HepG2 (cell line): ENCODE measurements at regions not wholly inside any gene's neighbourhood (a gene's known extent, or its start where the extent isn't known, plus 50 kb on each side); places are given as distances from the start of the nearest gene placed in this dataset.
A peak's percentile ranks its signal among the peaks of the same experiment; 100 is the strongest.

Source experiments
- ATAC-seq: fragments of 200-7000 bp; cut with Tn5 transposase; 3 replicates; pipeline ENCODE4 v1.9.1; 2020; ENCODE audit warnings: mild to moderate bottlenecking, moderate library complexity
- BruUV-seq: library from RNA; stranded (reverse); fragments of 400-500 nt; replicated peaks from 2 replicates; lab custom pipeline; 2021; lab: Mats Ljungman, UMichigan
- CTCF ChIA-PET: fragments of 300-600 bp; formaldehyde crosslinking; extraction: SDS; loops from one replicate; lab custom pipeline; 2021; ENCODE audit warnings: low total read pairs, inconsistent platforms, low intra/inter-chr PET ratio; lab: Yijun Ruan, JAX
- POLR2A ChIA-PET: fragments of 350-600 bp; sonication (Branson Sonifier 250); formaldehyde crosslinking; loops from one replicate; lab custom pipeline; 2020; ENCODE audit warnings: antibody characterized with exemption, inconsistent platforms; lab: Yijun Ruan, JAX
- DNase-seq: peaks from one replicate; pipeline ENCODE4 v3.0.0-alpha.2; 2015; ENCODE audit warnings: low spot score
- FAIRE-seq: peaks from 3 replicates; lab custom pipeline; 2011; peaks lifted over from hg19 to GRCh38; lab: Jason Lieb, UNC
- H2AFZ ChIP-seq: one replicate; pipeline ENCODE4 v1.6.1; 2011; ENCODE audit warnings: low read length, inconsistent platforms
- H3K27ac ChIP-seq: fragments of 300-600 bp; 3 replicates; pipeline ENCODE4 v1.8.0; 2011; ENCODE audit warnings: mixed run types, mild to moderate bottlenecking, mixed read lengths, low read length, inconsistent platforms; ENCODE audit not compliant: insufficient read depth; ENCODE audit errors: extremely low read length
- H3K27me3 ChIP-seq, 2 experiments: fragments of 200-600 bp in 1 of 2; 2 replicates in 1 of 2; 3 replicates in 1 of 2; pipeline versions ENCODE4 v1.6.0 to v1.8.0; 2011; ENCODE audit warnings: low read length in 2 of 2, mild to moderate bottlenecking in 2 of 2, moderate library complexity in 2 of 2, inconsistent platforms in 1 of 2; ENCODE audit not compliant: insufficient read depth in 2 of 2, control insufficient read depth in 1 of 2
- H3K36me3 ChIP-seq, 2 experiments: fragments of 200-600 bp in 1 of 2; replicated peaks in 1 of 2; 2 replicates in 1 of 2; 3 replicates in 1 of 2; pipeline versions ENCODE4 v1.5.1 to v1.8.0; 2011; ENCODE audit warnings: low read length in 2 of 2, inconsistent platforms in 1 of 2; ENCODE audit not compliant: insufficient read depth in 2 of 2, control insufficient read depth in 1 of 2
- H3K4me1 ChIP-seq: 2 replicates; pipeline ENCODE4 v1.5.1; 2012; ENCODE audit warnings: low read length, inconsistent platforms; ENCODE audit not compliant: insufficient read depth
- H3K4me2 ChIP-seq: 2 replicates; pipeline ENCODE4 v1.6.0; 2011; ENCODE audit warnings: low read depth, low read length, inconsistent platforms
- H3K4me3 ChIP-seq, 3 experiments: fragments of 200-600 bp in 1 of 3; sonication (generic), shearing (Covaris generic) in 1 of 3; replicated peaks in 1 of 3; 2 replicates each; pipeline ENCODE4 v1.5.1; 2011 to 2016; ENCODE audit warnings: low read length in 3 of 3, inconsistent platforms in 2 of 3, low read depth in 2 of 3, mild to moderate bottlenecking in 2 of 3, control low read depth in 1 of 3, mixed read lengths in 1 of 3; ENCODE audit not compliant: insufficient read depth in 1 of 3
- H3K79me2 ChIP-seq: one replicate; pipeline ENCODE4 v1.6.1; 2011; ENCODE audit warnings: low read length, inconsistent platforms; ENCODE audit not compliant: insufficient read depth
- H3K9ac ChIP-seq: 2 replicates; pipeline ENCODE4 v1.6.0; 2011; ENCODE audit warnings: mild to moderate bottlenecking, low read depth, low read length, inconsistent platforms; ENCODE audit not compliant: insufficient read depth
- H3K9me3 ChIP-seq: 2 replicates; pipeline ENCODE4 v1.5.1; 2012; ENCODE audit warnings: mild to moderate bottlenecking, low read length
- H4K20me1 ChIP-seq: 2 replicates; pipeline ENCODE4 v1.6.0; 2011; ENCODE audit warnings: inconsistent platforms, mild to moderate bottlenecking, low read length, moderate library complexity; ENCODE audit not compliant: insufficient read depth
- LCORL ChIP-seq, 2 experiments: fragments of 450-650 bp in 1 of 2; sonication (generic) in 1 of 2; formaldehyde crosslinking in 1 of 2; IDR thresholded peaks; 2 replicates each; pipeline versions ENCODE4 v1.5.0 to v1.6.1; 2017 to 2020; ENCODE audit warnings: antibody characterized with exemption in 1 of 2, missing genetic modification reagents in 1 of 2
- ZNF557 ChIP-seq: sonication (generic); formaldehyde crosslinking; IDR thresholded peaks from 2 replicates; pipeline ENCODE4 v1.4.0; 2020; ENCODE audit warnings: missing genetic modification reagents
- ZNF652 ChIP-seq: IDR thresholded peaks from 2 replicates; pipeline ENCODE4 v1.6.1; 2016; ENCODE audit warnings: low read depth, borderline replicate concordance
- WGBS: methylation state at CpG from one replicate; pipeline ENCODE4 v1.1.6; 2017; ENCODE audit warnings: low lambda C conversion rate; 5-methylcytosine and 5-hydroxymethylcytosine counted together
- in situ Hi-C: cut with HindIII; loops from 2 replicates; pipeline ENCODE4 v1.10.0; 2017; ENCODE audit warnings: low pct_unique_long_range_greater_than_20kb; ENCODE audit not compliant: extremely low pct_ligation_motif_present
- intact Hi-C: fragments of 100-400 bp; cut with micrococcal nuclease; formaldehyde crosslinking; loops from one replicate; pipeline ENCODE4 v1.10.0; 2022; ENCODE audit not compliant: unreplicated experiment
- TF ChIP-seq, protein P1 (sequence below): sonication (generic); formaldehyde crosslinking; IDR thresholded peaks from 2 replicates; pipeline ENCODE4 v1.5.1; 2020; ENCODE audit warnings: mild to moderate bottlenecking, missing genetic modification reagents, moderate library complexity

DNA sequence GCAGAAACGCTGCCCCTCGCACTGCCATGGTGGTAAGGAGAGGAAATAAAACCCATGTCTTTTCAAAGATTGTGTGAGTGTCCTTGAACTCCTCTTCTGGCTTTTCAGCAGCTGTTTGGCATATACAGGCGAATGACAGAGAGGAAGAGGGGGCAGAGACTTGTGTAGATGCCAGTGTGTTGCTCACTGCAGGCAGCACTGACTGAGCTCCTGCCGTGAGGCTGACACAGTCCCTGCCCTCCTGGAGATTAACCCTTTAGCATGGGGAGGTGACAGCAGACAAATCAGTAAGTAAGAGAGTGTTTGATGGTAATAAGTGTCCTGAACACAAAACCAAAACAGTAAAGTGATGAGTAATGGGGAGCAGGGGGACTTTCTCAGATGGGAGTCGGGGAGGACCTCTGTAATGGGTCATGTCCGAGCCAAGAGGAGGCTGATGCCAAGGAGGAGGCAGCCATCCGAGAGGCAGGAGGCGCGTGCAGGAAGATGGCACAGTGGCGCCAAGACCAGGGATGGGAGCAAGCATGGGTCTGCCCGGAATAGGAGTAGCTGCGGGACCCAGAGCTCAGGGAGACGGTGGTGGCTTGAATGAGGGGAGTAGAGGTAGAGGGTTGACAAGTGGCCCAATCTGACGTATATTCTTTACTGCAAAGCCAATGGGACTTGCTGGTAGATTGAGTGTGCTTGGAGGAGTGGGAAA is 182.2 kb downstream of the FOXO1 start:
- H4K20me1 ChIP-seq: no peaks in the 10 kb centered on the region
- H3K9me3 ChIP-seq: no peaks in the 10 kb centered on the region
- no peaks in the 10 kb centered on the region for H3K27me3 ChIP-seq
- no peak overlapping the region for H3K27ac ChIP-seq
- in situ Hi-C loops: no loop called here
- FAIRE-seq (no peak), ATAC-seq (no peak), DNase-seq (no peak)
- H3K4me2 ChIP-seq: no peak overlapping the region
- no TSS peak for BruUV-seq
- ChIA-PET POLR2A (no interaction called here), CTCF (no interaction called here)
- no peak overlapping the region for H3K4me3 ChIP-seq
- TF ChIP-seq ZNF652 (peak; percentile 64), ZNF557 (CRISPR knock-in tag) (no peak), LCORL (IDR thresholded peaks at IDR 0.05) (no peak), LCORL (CRISPR knock-in tag; IDR thresholded peaks at IDR 0.05) (no peak)
- TF ChIP-seq, protein P1, sequence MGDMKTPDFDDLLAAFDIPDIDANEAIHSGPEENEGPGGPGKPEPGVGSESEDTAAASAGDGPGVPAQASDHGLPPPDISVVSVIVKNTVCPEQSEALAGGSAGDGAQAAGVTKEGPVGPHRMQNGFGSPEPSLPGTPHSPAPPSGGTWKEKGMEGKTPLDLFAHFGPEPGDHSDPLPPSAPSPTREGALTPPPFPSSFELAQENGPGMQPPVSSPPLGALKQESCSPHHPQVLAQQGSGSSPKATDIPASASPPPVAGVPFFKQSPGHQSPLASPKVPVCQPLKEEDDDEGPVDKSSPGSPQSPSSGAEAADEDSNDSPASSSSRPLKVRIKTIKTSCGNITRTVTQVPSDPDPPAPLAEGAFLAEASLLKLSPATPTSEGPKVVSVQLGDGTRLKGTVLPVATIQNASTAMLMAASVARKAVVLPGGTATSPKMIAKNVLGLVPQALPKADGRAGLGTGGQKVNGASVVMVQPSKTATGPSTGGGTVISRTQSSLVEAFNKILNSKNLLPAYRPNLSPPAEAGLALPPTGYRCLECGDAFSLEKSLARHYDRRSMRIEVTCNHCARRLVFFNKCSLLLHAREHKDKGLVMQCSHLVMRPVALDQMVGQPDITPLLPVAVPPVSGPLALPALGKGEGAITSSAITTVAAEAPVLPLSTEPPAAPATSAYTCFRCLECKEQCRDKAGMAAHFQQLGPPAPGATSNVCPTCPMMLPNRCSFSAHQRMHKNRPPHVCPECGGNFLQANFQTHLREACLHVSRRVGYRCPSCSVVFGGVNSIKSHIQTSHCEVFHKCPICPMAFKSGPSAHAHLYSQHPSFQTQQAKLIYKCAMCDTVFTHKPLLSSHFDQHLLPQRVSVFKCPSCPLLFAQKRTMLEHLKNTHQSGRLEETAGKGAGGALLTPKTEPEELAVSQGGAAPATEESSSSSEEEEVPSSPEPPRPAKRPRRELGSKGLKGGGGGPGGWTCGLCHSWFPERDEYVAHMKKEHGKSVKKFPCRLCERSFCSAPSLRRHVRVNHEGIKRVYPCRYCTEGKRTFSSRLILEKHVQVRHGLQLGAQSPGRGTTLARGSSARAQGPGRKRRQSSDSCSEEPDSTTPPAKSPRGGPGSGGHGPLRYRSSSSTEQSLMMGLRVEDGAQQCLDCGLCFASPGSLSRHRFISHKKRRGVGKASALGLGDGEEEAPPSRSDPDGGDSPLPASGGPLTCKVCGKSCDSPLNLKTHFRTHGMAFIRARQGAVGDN: 0 out of 2 replicates have a peak, but pooled peaks have one; percentile 5
- H3K9ac ChIP-seq: no peak overlapping the region
- WGBS: 81% methylated on average over 14 of the region's 14 CpGs
- H3K36me3 ChIP-seq: no peaks in the 10 kb centered on the region
- H3K4me1 ChIP-seq: peaks cover 70% of the 10 kb centered on the region
- intact Hi-C loops: loop anchor here (2.0 to 5.0 kb wide), 2 partner anchors 79 to 178 kb away; no protein-coding TSS in a partner anchor
- H3K79me2 ChIP-seq: no peaks in the 10 kb centered on the region
- no peak overlapping the region for H2AFZ ChIP-seq
